Suppressor macrophage (primary cell): ENCODE measurements at regions not wholly inside any gene's neighbourhood (a gene's known extent, or its start where the extent isn't known, plus 50 kb on each side); places are given as distances from the start of the nearest gene placed in this dataset.

Experiments
- DNase-seq, 4 experiments: peaks; one replicate each; pipeline ENCODE4 v3.0.0-alpha.2; 2020 to 2022

DNA sequence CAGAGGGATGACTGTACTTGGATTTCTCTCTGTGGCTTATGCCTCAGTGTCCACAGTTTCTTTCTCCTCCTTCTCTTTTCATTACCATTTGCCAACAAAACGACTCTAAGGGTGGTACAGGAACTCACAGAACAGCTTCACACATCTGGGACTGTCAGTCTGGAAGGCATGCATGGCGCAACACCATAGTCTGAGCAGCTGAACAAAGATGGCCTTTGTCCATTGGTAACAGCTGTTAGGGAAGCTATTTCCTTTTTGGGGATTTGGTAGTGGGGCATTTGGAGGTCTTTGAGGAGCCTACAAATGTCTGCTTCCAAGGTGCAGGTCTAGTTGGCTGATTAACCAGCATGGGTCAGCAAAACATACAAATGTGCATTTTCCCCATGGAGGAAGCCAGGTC is 81.4 kb upstream of the PCDH8 start:
- no peak for DNase-seq

DNA sequence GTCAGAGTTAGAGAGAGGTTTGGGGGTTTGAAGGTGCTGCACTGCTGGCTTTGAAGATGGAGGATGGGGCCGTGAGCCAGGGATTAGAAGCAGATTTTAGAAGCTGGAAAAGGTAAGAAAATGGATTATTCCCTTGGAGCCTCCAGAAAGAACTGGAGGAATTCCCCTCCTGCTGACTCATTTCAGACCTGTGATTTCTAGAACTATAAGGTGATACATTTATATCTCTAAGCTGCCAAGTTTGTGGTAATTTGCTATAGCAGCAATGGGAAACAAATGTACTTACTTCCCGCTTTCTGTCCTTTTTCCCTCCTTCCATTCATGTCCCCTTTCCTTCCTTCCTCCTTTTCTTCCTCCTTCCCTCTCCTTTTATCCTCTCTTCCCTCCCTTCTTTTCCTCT is 78.5 kb upstream of the PCDH8 start:
- DNase-seq = no peak

GRCh38 chr13:52925775-52926285 is 77.4 kb upstream of the PCDH8 start:
- peak in 1 of 4 experiments; percentile 5 for DNase-seq

GRCh38 chr13:52925251-52925650 is 76.8 kb upstream of the PCDH8 start:
- DNase-seq = no peak

- peak in 3 of 4 experiments; percentile 19 to 46 (median 39) for DNase-seq
Measured at GRCh38 chr13:52924289-52925148, 76.1 kb upstream of the PCDH8 start.

GRCh38 chr13:52922961-52923360 is 74.5 kb upstream of the PCDH8 start:
- no peak for DNase-seq

DNA sequence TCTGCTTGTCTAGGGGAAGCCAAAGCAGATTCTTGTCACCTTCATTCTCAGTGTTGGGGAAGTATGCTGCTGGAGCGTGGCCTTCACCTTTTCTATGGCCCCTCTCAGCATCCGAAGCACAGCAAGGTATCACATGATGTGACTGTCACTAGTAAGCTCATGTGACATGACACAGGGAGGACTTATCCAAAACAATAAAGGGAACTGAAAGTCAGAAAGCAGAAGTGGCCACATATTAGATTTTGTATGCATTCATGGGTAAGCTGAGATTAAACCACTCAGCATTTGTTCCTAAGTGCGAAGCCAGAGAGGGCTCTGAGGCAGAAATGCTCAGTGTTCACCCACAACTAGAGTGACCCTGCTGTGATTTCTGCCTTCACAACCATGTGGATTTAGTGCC is 72.8 kb upstream of the PCDH8 start:
- peak; percentile 69 to 92 (median 82) for DNase-seq

DNA sequence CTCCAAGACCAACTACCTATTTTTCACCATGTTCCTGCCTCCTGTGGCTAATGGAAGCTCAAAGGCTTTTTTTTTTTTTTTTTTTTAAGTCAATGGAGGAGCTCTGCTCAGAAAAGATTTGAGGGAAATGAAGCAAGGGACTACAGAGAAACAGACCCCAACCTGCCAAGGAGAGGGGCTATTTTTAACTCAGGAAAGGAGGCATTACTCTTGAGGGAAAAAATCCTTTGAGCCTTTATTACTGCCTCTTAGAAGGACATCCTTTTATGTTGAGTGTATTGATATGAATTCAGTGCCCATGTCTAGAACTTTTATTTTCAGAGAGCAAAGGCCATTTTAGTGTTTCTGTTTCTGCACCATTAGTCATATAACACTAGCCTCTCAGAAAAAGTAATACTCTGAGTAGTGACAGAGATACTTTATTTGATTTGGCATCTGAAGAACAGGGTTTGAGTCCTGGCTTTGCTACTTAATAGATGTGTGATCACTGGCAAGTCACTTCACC is 68.1 kb upstream of the PCDH8 start:
- DNase-seq = no peak

GRCh38 chr13:52911340-52911739 is 62.9 kb upstream of the PCDH8 start:
- DNase-seq = peak in 1 of 4 experiments; percentile 15

DNA sequence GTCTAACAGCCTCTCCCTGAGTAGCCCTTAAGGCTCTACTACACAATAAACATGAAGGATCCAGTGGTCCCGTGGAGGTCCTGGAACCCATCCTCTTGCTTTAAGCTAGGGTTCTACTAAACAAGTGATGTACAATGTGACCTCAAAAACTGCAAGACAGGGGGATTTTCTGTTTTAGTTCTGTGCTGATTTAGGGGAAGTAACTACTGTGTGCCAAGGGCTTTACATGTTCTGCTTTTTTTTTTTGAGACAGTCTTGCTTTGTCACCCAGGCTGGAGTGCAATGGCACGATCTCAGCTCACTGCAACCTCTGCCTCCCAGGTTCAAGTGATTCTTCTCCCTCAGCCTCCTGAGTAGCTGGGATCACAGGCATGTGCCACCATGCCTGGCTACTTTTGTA is 61.9 kb upstream of the PCDH8 start:
- DNase-seq = peak; percentile 53 to 83 (median 67)

DNA sequence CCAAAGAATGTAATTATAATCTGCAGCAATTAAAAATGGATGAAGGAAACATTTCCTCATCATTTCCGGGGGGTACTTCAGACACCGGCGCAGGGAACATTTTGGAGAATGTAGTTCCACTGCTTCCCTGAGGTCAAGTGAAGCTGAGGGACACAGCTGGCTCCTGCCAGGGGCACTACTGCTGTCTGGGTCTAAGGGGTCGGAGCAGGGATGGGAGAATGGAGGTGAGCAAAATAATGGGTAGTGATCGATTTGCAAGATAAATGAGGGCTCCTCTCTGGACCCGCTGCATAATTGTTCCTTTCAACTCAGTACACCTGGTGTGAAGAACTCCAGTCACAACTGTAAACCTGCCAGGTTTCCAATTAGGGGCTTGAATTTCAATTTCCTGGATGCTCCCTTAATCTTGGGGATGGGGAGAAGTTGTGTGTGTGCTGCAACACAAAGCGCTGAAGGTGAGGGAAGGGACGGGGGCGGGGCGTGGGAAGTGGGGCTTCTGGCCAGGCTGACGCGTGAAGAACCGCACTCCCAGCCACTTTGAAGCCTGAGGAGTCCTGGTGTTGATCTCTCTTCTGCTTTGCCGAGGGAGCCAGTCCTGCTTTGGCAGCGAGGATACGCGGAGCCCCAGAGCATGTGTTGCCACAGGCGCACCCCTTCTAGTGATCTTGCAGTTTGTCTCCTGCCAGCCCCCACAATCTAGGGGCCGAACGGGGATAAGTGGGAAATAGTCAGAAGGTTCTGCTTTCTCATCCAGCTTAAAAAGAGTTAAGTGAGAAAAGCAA is 57.9 kb upstream of the PCDH8 start:
- DNase-seq = no peak

GRCh38 chr13:52905701-52906100 is 57.3 kb upstream of the PCDH8 start:
- DNase-seq = no peak

- no peak for DNase-seq
Measured at GRCh38 chr13:52903320-52903719, 54.9 kb upstream of the PCDH8 start.

- DNase-seq = no peak
Measured at GRCh38 chr13:52899206-52899605, 50.8 kb upstream of the PCDH8 start.
